HUDEP-2 (cell line): ENCODE measurements at regions not wholly inside any gene's neighbourhood (a gene's known extent, or its start where the extent isn't known, plus 50 kb on each side); places are given as distances from the start of the nearest gene placed in this dataset.
"Not testable (repeated sequence)": the region's sequence is repeated elsewhere in the genome, so short reads cannot be mapped to it uniquely, and the experiment has no call there.

ENCODE experiments used
- DNase-seq, 76 experiments: peaks; one replicate each; lab custom pipeline; 2025; ENCODE audit not compliant: unreplicated experiment in 76 of 76; lab: John Stamatoyannopoulos, UW

DNA sequence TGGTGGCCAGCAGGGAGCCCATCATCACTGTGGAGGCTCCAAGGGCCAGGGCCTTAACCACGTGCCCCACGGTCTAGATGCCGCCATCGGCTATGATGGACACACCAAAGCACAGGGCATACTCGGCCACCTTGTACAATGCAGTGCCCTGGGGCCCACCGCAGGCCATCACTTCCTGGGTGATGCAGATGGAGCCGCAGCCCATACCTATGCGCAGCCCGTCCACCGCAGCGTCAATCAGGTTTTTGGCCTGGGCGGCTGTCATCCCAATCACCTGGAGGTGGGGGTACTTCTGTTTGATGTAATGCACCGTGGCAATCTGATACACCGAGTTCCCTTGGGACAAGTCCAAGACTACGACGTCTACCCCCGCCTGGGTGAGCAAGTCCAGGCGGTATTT, 153.3 kb upstream of the ZSWIM2 start:
- no peak for DNase-seq

DNA sequence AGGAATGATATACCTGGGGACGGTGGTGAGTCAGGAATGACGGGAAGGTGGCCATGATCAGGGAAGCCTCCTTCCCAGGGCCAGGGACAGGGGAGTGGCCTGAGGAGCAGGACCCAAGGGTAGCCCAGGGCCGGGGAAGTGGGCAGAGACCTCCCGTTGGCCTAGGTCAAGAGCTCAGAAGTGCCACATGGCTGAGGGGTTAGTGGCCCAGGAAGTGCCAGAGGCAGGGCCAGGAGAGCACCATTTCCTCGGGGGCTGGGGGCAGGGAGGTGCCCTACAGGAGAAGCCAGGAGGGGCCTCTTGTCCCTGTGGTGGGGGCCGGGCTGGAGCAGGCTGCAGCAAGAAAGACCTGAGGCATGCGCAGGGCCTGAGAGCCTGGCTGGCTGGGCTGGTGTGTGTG, 152.3 kb upstream of the ZSWIM2 start:
- no peak for DNase-seq

DNA sequence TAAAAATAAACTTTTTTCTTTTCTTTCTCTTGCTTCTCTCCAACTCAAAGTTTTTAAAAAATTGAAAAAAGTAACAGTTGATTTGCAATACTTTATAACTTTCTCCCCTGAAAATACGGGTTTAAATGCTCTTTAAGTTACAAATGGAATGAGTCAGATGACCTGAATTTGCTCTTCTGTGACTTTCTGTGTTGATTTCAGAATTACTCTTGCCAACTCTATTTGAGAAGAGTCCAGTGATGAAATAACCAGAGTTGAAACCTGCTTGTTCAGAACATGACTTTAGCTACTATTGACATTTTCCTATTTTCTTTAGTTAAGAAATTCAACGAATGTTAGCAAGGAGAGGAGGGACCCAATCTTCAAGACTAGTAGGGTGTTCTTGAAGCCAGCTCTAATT, 146.1 kb upstream of the ZSWIM2 start:
- no peak for DNase-seq

DNA sequence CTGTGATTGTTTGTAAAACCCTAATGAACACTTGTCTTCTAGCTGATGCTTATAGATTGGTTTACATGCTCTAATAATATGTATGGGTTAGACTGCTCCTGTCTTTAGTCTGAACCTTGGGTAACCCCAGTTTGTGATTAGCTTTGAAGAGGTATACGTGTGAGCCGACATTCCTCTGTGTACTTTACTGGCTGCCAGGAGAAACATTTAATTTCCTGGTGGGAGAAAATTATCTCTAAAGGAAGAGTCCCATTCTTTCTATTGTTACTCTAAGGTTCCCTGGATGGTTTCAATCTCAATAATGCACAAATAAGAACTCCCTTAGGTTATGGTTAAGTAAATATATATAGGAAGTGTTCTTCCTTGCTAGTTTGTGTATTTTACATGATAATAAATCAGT, 143.6 kb upstream of the ZSWIM2 start:
- DNase-seq, result no peak

DNA sequence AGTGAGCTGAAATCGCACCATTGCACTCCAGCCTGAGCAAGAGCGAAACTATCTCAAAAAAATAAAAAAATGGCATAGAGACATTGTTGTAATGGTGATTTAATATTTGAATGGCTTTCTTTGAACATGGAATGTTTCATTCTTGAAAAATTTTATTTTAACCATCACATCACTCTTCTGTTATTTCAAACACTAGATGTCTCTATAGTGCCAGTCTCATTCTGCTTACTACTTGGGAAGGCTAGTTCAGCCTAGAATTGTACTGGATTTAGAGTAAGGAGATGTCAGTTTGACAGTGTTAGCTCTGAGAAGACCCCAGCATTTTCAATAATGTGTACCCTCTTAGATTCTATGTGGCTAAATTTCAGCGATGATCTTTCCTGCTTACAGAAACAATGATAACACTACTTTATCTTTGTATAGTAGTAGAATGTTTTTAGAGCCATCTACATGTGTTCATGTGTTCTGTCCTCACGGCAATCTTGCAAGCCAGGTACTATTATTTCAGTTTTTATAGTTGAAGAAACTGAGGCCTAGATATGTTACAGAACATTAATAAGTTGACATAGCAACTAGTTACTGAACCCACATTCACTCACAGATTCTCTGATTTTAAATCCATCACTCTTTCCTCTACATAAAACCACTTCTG, 142.9 kb upstream of the ZSWIM2 start:
- no peak for DNase-seq

DNA sequence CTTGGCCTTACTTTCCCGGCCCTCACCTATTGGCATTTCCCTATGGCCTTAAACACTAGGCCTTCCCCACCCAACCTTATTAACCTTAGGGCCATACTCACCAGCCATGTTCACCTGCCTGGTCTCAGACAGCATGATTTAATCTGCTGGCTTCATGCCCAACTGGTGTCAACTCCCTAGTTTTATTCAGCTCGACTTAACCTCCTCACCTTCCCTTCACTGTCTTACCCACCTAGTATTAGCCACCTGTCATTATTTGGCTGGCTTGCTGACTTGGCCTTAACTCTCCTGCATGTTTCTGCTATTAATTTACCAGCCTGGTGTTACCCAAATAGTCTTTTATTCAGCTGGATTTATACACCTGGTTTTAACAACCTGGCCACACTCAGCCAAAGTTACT, 136.0 kb upstream of the ZSWIM2 start:
- DNase-seq, result no peak

DNA sequence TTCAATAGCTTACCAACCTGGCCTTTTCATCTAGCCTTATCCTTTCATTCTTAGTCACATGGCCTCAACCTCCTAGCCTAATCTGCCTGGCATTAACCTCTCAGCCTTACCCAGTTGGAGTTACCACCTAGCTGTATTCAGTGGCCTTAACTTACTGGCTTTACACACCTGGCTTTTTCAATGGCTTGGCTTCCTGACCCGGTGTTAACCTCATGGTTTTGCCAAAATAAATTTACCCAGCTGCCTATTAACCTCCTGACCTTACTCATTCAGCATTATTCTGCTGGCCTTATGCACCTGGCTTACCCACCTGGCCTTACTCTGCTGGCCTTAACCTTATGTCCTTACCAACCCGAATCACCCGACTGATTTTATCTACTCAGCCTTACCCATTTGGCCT, 135.5 kb upstream of the ZSWIM2 start:
- no peak for DNase-seq

DNA sequence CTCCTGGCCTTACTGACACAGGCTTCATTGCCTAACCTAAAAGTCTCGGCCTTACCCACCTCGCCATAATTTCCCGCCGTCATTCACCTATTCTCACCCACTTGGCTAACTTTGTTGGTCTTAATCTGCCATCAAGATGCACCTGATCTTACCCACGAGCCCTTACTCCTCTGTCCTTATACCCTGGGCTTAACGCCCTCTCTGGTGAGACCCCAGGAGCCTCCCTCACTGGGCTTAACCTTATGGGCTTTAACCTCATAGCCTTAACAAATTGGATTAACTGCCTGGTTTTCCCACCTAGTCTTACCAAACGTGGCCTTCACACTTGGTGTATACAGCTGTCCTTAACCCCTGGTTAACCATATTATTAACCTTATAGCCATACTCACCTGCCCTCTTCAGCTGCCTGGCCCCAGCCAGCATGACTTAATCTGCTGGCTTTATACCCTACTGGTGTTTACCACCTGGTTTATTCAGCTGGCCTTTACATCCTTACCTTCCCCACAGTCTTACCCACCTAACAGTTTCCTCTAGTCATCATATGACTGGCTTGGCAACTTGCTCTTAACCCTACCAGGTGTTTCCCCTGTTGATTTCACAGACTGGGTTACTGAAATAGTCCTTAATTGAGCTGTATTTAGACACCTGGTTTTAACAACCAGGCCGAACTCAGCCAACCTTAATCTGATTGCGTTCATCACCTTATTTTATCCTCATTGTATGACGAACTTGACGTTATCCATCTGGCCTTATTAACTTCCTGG, 132.0 kb upstream of the ZSWIM2 start:
- no peak for DNase-seq

DNA sequence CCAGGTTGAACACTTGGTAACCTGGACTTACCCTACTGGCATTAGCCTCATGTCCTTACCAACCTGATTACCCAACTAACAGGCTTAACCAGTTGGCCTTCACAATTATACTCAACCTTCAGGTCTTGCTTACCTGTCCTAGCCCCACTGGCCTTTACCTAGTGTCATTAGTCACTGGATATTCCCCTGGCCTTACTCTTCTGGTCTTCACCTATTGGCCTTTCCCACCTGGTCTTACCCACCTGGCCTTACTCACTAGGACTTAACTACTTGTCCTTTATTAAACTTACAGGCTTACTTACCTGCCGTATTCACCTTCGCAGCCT, 131.1 kb upstream of the ZSWIM2 start:
- DNase-seq, result no peak

DNA sequence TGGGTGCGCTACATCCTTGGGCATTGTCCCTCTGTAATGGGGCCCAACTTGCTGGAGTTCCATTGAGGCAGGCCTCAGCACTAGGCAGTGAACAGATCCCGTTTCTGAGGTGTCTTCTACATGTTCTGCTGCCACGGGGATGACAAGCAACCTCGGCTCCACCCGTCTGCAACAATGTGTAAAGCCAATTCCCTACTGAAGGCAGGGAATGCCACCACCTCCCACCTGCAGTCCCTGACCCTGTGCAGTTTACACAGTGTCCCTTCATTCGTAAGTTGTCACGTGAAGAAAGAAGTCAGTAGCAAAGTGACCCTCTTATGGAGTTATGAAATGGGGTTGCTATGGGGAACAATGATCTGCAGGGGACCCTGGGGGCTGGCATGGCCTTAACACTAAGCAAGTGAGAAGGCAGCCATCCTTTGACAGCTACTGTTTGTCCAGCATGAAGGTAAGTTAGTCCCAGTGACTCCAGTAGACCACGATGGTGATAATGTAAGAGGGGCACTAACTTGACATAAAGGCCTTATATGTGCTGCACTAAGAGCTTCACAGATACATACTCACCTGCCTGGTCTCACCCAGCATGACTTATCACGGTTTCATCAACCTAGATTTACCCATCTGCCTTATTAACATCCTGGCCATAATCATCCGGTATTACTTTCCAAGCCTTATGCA, 130.6 kb upstream of the ZSWIM2 start:
- no peak for DNase-seq

DNA sequence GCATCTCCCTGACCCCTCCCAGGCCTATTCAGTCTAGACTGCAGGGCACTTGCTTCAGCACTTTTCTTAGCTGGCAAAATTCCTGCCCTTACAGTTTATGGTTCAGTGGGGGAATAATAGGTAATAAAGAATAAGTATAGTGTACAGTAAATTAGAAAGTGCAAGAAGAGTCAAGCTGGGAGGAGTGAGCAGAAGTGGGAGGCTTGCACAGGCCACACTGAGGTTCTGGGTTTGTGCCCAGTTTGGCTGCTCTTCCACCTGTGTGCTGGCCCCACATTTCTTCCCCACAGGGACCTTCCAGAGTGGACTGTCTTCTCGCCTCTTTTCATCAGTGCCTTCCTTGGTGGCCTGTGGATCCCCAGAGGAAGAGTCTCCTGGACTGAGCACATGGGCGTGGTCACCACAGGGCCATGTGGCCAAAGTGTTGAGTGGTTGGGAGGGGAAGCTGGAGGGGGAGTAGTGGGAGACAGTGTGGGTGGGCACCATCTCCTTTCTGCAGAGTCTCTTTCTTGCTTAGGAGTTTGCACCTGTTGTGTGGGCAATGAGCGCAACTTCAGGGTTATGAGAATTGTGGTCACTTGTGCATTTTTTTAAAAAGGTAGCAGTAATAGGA, 128.6 kb upstream of the ZSWIM2 start:
- no peak for DNase-seq

DNA sequence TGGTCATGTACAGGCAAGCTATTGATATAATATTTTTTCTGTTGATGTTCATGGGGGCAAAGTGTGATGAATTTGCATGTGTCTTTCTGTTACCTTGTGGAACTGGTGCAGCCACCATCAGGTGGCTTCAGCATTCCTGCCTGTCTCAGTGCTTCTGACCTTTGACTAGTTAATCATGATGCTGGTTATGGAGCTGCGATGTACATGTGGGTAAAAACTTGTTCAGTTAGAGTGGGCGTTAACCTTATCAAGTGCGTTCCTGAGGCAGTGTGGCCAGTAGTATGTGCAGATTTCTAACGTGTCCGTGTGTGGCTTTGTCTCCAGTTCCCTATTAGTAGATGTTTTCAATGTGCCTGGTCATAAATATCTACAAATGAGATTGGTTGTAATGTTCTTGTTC, 127.4 kb upstream of the ZSWIM2 start:
- DNase-seq, result no peak

DNA sequence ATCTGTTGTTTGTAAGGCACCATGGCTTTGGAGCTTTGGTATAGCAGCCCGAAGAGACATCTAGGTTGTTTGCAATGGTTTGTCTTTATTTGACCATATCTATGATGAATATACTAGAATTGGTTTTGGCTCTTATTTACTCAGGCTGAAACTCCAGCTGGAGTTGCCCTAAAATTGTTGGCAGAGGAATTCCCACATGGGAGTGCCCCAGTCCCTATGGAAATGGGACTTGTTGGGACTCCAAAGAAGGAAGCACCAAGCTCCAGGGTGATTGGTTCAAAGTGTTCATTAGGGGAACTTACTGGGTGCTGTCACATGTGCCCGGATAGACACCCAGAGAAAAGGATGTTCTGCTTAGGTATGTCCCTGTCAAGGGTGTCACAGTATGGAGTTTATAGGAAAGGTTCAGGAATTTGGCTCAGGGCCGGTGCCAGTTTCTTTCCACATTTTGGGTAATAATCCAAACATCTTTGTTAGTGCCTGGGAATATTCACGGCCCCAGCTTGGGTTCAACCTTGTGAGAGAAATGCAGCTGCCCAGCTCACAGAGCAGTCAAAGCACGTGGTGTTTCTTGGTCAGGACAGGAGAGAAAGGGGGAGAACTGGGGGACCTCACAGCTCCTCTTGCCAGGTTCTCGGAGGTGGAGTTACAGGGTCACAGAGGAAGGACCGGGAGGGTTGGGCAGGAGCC, 123.5 kb upstream of the ZSWIM2 start:
- no peak for DNase-seq

DNA sequence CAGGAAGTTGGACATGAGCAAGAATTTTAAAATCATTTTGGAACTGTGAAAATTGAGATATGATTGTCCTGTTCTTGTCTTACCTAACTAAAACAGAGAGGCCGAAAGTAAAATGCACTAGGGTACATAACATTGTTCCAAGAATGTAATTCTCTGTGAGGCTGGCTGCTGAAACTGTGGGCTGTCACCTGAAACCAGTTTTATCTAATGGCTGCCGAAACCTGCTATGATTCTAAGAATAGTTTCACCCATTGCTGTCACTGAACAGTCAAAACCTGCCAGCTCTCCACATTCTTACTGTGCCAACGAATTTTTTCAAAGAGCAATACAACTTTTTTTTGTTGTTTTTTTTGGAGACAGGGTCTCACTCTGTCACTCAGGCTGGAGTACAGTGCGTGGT, 119.3 kb upstream of the ZSWIM2 start:
- DNase-seq, result no peak

DNA sequence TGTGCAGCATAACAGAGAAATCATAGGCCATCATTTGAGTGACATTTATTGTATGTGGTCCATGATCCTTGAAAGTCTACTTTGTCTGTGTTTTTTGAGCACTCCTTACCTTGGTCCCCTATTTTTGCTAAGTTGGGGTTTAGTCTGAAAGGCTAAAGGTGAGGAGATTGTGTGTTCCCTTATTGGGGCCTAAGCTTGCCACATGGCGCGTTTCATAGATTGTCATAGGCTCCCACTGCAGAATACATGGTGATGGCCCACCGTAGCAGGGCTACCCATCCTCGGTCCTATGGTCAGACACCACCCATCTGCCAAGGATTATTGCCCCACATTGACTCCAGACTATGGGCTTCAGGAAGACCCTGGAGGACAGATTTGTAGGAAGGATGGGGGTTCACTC, 117.0 kb upstream of the ZSWIM2 start:
- no peak for DNase-seq

DNA sequence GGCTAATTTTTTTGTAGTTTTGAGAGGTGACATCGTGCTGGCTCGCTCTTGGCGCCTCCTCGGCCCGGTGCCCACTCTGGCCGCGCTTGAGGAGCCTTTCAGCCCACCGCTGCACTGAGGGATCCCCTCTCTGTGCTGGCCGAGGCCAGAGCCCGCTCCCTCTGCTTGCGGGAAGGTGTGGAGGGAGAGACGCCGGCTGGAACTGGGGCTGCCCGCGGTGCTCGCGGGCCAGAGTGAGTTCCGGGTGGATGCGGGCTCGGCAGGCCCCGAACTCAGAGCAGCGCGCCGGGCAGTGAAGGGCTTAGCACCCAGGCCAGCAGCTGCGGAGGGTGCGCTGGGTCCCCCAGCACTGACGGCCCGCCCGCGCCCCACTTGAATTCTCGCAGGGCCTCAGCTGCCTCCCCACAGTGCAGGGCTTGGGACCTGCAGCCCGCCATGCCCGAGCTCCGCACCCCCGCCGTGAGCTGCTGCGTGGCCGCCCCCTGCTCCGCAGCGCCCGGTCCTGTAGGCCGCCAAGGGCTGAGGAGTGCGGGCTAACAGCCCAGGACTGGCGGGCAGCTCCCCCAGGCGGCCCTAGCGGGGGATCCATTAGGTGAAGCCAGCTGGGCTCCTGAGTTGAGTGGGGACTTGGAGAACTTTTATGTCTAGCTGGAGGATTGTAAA, 113.2 kb upstream of the ZSWIM2 start:
- DNase-seq, result no peak

DNA sequence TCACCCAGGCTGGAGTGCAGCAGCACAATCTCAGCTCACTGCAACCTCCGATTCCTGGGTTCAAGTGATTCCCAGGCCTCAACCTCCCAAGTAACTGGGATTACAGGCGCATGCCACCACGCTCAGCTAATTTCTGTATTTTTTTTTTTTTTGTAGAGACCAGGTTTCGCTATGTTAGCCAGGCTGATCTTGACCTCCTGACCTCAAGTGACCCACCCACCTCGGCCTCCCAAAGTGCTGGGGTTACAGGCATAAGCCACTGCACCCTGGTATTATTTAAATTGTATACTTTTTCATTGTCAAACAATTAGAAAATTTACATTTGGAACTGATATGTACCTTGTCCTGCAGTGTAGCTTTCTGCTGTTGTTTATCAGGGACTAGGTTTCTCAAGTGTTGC, 111.3 kb upstream of the ZSWIM2 start:
- not testable (repeated sequence) for DNase-seq

DNA sequence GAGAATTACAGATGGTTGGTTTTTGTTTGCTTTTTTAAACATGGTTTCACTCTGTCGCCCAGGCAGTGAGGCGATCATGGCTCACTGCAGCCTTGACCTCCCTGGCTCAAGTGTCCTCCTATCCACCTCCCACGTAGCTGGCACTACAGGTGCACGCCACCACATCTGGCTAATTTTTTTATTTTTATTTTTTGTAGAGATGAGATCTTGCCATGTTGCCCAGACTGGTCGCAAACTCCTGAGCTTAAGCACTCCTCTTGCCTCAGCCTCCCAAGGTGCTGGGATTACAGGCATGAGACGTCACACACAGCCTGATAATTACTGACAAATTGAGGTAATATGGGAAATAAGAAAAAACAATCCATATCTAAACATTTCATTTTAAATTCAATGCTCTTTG, 110.5 kb upstream of the ZSWIM2 start:
- no peak for DNase-seq

DNA sequence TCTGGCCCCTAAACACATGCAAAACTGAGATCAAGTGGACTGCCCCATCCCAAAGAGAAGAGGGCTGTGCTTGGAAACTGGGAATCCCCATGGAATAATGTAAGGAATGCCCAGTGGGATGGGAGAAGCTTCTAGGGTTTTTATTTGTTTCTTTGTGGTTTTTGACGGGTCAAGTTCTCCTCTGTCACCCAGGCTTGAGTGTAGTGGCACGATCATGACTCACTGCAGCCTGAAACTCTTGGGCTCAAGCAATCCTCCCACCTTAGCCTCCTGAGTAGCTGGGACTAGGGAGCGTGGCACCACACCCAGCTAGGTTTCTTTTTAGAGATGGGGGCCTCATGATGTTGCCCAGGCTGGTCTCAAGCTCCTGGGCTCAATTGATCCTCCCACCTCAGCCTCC, 101.7 kb upstream of the ZSWIM2 start:
- no peak for DNase-seq

DNA sequence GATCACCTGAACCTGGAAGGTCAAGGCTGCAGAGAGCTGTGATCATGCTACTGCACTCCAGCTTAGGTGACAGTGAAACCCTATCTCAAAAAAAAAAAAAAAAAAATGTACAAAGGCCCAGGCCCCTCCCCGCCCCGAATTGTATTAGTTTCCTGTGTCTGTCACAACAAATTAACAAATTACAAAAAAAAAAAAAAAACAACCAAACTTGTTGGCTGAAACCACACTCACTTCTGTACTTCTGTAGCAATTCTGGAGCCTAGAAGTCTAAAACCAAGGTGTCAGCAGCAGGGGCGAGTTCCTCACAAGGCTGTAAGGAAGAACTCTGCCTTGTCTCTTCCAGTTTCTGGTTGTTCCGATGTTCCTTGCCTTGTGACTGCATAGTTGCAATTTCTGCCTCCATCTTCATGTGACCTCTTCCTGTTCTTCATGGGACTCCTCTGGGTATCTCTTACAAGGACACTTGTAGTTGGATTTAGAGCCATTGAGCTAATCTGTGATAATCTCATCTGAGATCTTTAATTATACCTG, 100.8 kb upstream of the ZSWIM2 start:
- DNase-seq, result no peak
